GM21786 (cell line): ENCODE measurements at regions not wholly inside any gene's neighbourhood (a gene's known extent, or its start where the extent isn't known, plus 50 kb on each side); places are given as distances from the start of the nearest gene placed in this dataset.

ENCODE experiments used
- ATAC-seq: cut with Tn5 transposase; IDR thresholded peaks from one replicate; pipeline ENCODE4 v1.9.1; 2021; ENCODE audit not compliant: unreplicated experiment

- no peak for ATAC-seq
Observed at GRCh38 chr13:88552966-88553365, 881.8 kb downstream of the SLITRK5 start.

- ATAC-seq = no peak
Observed at GRCh38 chr13:88565566-88565965, 894.4 kb downstream of the SLITRK5 start.

GRCh38 chr13:88585861-88586260 lies 914.7 kb downstream of the SLITRK5 start:
- ATAC-seq = no peak

GRCh38 chr13:88586263-88586662 lies 915.1 kb downstream of the SLITRK5 start:
- no peak for ATAC-seq

GRCh38 chr13:88590574-88590973 lies 919.4 kb downstream of the SLITRK5 start:
- no peak for ATAC-seq

GRCh38 chr13:88592105-88592504 lies 920.9 kb downstream of the SLITRK5 start:
- no peak for ATAC-seq

- ATAC-seq = no peak
Observed at GRCh38 chr13:88601949-88602348, 930.8 kb downstream of the SLITRK5 start.

GRCh38 chr13:88602786-88603777 lies 931.9 kb downstream of the SLITRK5 start:
- no peak for ATAC-seq

GRCh38 chr13:88617176-88617575 lies 946.0 kb downstream of the SLITRK5 start:
- ATAC-seq = no peak

GRCh38 chr13:88622362-88622973 lies 951.3 kb downstream of the SLITRK5 start:
- ATAC-seq = no peak

GRCh38 chr13:88623150-88623549 lies 952.0 kb downstream of the SLITRK5 start:
- no peak for ATAC-seq

GRCh38 chr13:88627071-88627470 lies 955.9 kb downstream of the SLITRK5 start:
- no peak for ATAC-seq

- ATAC-seq = no peak
Observed at GRCh38 chr13:88628882-88629281, 957.7 kb downstream of the SLITRK5 start.

- no peak for ATAC-seq
Observed at GRCh38 chr13:88637935-88638334, 966.8 kb downstream of the SLITRK5 start.

- ATAC-seq = no peak
Observed at GRCh38 chr13:88643233-88643632, 972.1 kb downstream of the SLITRK5 start.

GRCh38 chr13:88648598-88649373 lies 977.6 kb downstream of the SLITRK5 start:
- ATAC-seq = peak; percentile 41

GRCh38 chr13:88649855-88650254 lies 978.7 kb downstream of the SLITRK5 start:
- no peak for ATAC-seq

GRCh38 chr13:88651531-88651930 lies 980.4 kb downstream of the SLITRK5 start:
- ATAC-seq = peak; percentile 36

GRCh38 chr13:88656751-88657150 lies 985.6 kb downstream of the SLITRK5 start:
- no peak for ATAC-seq

GRCh38 chr13:88670509-88670908 lies 999.3 kb downstream of the SLITRK5 start:
- no peak for ATAC-seq

GRCh38 chr13:88674841-88675240 lies 1003.7 kb downstream of the SLITRK5 start:
- ATAC-seq = no peak
